Spleen (tissue), 11 donors: ENCODE measurements at regions not wholly inside any gene's neighbourhood (a gene's known extent, or its start where the extent isn't known, plus 50 kb on each side); places are given as distances from the start of the nearest gene placed in this dataset.

Experiments
- DNase-seq: peaks from one replicate; pipeline ENCODE4 v3.0.0-alpha.2; 2020
- H3K27ac ChIP-seq, 8 donors: fragments of 200-600 bp; sonication (generic) in 7 of 8; 1 replicate in 4 of 8; 2 replicates in 4 of 8; pipeline versions ENCODE4 v1.5.0 to v1.8.0; 2016 to 2021; ENCODE audit warnings: inconsistent platforms in 4 of 8, mild to moderate bottlenecking in 4 of 8, moderate library complexity in 1 of 8
- H3K27me3 ChIP-seq, 7 donors: fragments of 200-600 bp; sonication (generic) in 6 of 7; replicated peaks in 1 of 7; 1 replicate in 4 of 7; 2 replicates in 3 of 7; pipeline versions ENCODE4 v1.5.0 to v1.8.0; 2016 to 2021; ENCODE audit warnings: inconsistent platforms in 3 of 7, mild to moderate bottlenecking in 1 of 7
- H3K36me3 ChIP-seq, 6 donors: fragments of 200-600 bp; sonication (generic) in 5 of 6; 1 replicate in 4 of 6; 2 replicates in 2 of 6; pipeline versions ENCODE4 v1.5.0 to v1.8.0; 2016 to 2021; ENCODE audit warnings: inconsistent platforms in 2 of 6
- H3K4me1 ChIP-seq, 6 donors: fragments of 200-600 bp; sonication (generic) in 5 of 6; 1 replicate in 3 of 6; 2 replicates in 3 of 6; pipeline versions ENCODE4 v1.5.0 to v1.8.0; 2016 to 2021; ENCODE audit warnings: inconsistent platforms in 3 of 6
- H3K4me3 ChIP-seq, 8 donors: fragments of 200-600 bp; sonication (generic) in 7 of 8; 1 replicate in 4 of 8; 2 replicates in 4 of 8; pipeline versions ENCODE4 v1.5.0 to v1.8.0; 2016 to 2021; ENCODE audit warnings: inconsistent platforms in 4 of 8, mild to moderate bottlenecking in 4 of 8, moderate library complexity in 2 of 8
- H3K9me3 ChIP-seq, 8 donors: fragments of 200-600 bp; sonication (generic) in 7 of 8; 1 replicate in 4 of 8; 2 replicates in 4 of 8; pipeline versions ENCODE4 v1.5.0 to v1.8.0; 2016 to 2021; ENCODE audit warnings: inconsistent platforms in 4 of 8
- CTCF ChIP-seq, 11 experiments: fragments of 200-600 bp in 7 of 11; fragments of 450-650 bp in 4 of 11; sonication (generic) in 4 of 11; IDR thresholded peaks in 8 of 11; conservative IDR thresholded peaks in 3 of 11; 1 replicate in 7 of 11; 2 replicates in 4 of 11; pipeline versions ENCODE4 v1.4.0 to v1.8.0; 2016 to 2021; ENCODE audit warnings: antibody characterized with exemption in 11 of 11, inconsistent platforms in 4 of 11, mild to moderate bottlenecking in 1 of 11
- POLR2A ChIP-seq, 3 donors: fragments of 450-650 bp; IDR thresholded peaks; one replicate each; pipeline ENCODE4 v1.5.1; 2017; ENCODE audit warnings: antibody characterized with exemption in 3 of 3, mild to moderate bottlenecking in 1 of 3
- POLR2AphosphoS5 ChIP-seq, 3 donors: sonication (generic); formaldehyde crosslinking; IDR thresholded peaks; one replicate each; pipeline ENCODE4 v1.5.1; 2017; ENCODE audit warnings: antibody characterized with exemption in 3 of 3
- WGBS, 5 donors: extraction: QIAGEN DNeasy Blood & Tissue Kit in 3 of 5; methylation state at CpG; one replicate each; pipeline versions ENCODE4 v1.1.5 to v1.1.7; 2013 to 2018; 5-methylcytosine and 5-hydroxymethylcytosine counted together
- intact Hi-C: fragments of 100-400 bp; cut with DNase I; formaldehyde crosslinking; loops from one replicate; pipeline ENCODE4 v1.15.0; 2023; ENCODE audit warnings: low total_unique reads
- donor health status: healthy with polysubstance abuse.
- donor health status: DM: no; HTN: no; CAD: no; lungs with moderate emphysema.
- donor health status: DM: no; HTN: no; CAD: no.
- donor health status: Bipolar disorder and iron deficiency.
- donor health status: healthy.
- donor health status: DM: no; HTN: no; CAD: no.
- donor health status: DM: yes; HTN: yes; CAD: no.

DNA sequence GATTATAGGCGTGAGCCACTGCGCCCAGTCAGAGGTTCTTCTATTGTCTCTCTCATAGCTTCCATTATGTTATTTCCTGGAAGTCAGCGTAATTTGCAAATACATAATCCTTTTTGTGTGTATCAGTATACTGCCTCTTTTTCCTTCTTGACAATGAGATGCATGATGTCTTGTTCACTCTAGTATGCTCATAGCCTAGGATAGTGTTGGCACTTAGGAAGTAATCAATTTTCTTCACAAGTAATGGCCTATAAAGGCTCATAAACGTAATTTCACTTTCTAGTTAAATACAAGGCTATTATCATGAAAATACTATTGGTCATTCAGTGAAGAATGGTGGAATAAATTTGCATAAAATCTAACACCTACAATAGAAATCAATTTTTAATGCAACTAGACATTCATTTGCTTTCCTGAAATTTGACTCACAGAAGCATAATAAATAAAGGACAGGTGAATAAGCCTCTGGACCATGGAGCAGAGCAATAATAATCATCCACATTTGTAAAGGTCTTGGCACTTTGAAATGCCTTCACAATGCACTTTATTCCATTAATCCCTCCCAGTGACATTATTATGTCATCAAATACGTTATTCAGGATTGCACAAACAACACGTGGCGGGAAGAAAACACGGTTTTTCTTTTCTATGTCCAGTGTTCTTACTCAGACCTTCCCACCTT is 366.9 kb upstream of the BTBD3 start:
- intact Hi-C loops: no loop called here
- DNase-seq: no peak
- H3K4me1 ChIP-seq: no peaks in the 10 kb centered on the region

GRCh38 chr20:11551479-11551878 is 366.2 kb upstream of the BTBD3 start:
- intact Hi-C loops: no loop called here
- DNase-seq: no peak
- Histone ChIP-seq H3K4me3 (no peak overlapping the region), H3K27ac (no peak overlapping the region), H3K36me3 (no peaks in the 10 kb centered on the region), H3K27me3 (no peaks in the 10 kb centered on the region), H3K9me3 (no peaks in the 10 kb centered on the region), H3K4me1 (no peaks in the 10 kb centered on the region)
- TF ChIP-seq CTCF (IDR thresholded peaks at IDR 0.05 in 8 of 11, conservative IDR thresholded peaks at IDR 0.05 in 3 of 11) (no peak), POLR2AphosphoS5 (IDR thresholded peaks at IDR 0.05) (no peak), POLR2A (IDR thresholded peaks at IDR 0.05) (no peak)

More for the DNA sequence above, 366.9 kb upstream of the BTBD3 start:
- no peaks in the 10 kb centered on the region for H3K9me3 ChIP-seq
- H3K27me3 ChIP-seq: no peaks in the 10 kb centered on the region
- TF ChIP-seq CTCF (IDR thresholded peaks at IDR 0.05 in 8 of 11, conservative IDR thresholded peaks at IDR 0.05 in 3 of 11) (no peak), POLR2A (IDR thresholded peaks at IDR 0.05) (no peak), POLR2AphosphoS5 (IDR thresholded peaks at IDR 0.05) (no peak)
- no peak overlapping the region for H3K4me3 ChIP-seq
- 77 to 85% (median 82%) methylated on average over 8 of the region's 8 CpGs for WGBS, 5 donors
- H3K36me3 ChIP-seq: no peaks in the 10 kb centered on the region
- no peak overlapping the region for H3K27ac ChIP-seq

GRCh38 chr20:11553603-11554002 is 364.1 kb upstream of the BTBD3 start:
- Histone ChIP-seq H3K4me3 (no peak overlapping the region), H3K27ac (no peak overlapping the region), H3K36me3 (no peaks in the 10 kb centered on the region), H3K9me3 (no peaks in the 10 kb centered on the region), H3K27me3 (no peaks in the 10 kb centered on the region), H3K4me1 (no peaks in the 10 kb centered on the region)
- DNase-seq: no peak
- TF ChIP-seq CTCF (IDR thresholded peaks at IDR 0.05 in 8 of 11, conservative IDR thresholded peaks at IDR 0.05 in 3 of 11) (peak in 1 of 11 experiments; percentile 26), POLR2A (IDR thresholded peaks at IDR 0.05) (no peak), POLR2AphosphoS5 (IDR thresholded peaks at IDR 0.05) (no peak)
- 69 to 94% (median 79%) methylated on average over 4 of the region's 4 CpGs for WGBS, 5 donors
- intact Hi-C loops: no loop called here

- DNase-seq: no peak
- H3K9me3 ChIP-seq: no peaks in the 10 kb centered on the region
- no peak for TF ChIP-seq POLR2AphosphoS5 (IDR thresholded peaks at IDR 0.05)
- TF ChIP-seq POLR2A (IDR thresholded peaks at IDR 0.05): no peak
- TF ChIP-seq CTCF (IDR thresholded peaks at IDR 0.05 in 8 of 11, conservative IDR thresholded peaks at IDR 0.05 in 3 of 11): no peak
- no peaks in the 10 kb centered on the region for H3K27me3 ChIP-seq
- 88 to 95% (median 92%) methylated on average over 2 of the region's 2 CpGs for WGBS, 5 donors
- H3K4me3 ChIP-seq: no peak overlapping the region
- no peaks in the 10 kb centered on the region for H3K36me3 ChIP-seq
- intact Hi-C loops: no loop called here
- no peak overlapping the region for H3K27ac ChIP-seq
- no peaks in the 10 kb centered on the region for H3K4me1 ChIP-seq
Measured at GRCh38 chr20:11555510-11555909, 362.2 kb upstream of the BTBD3 start.
